ENCODE measurements at regions not wholly inside any gene's neighbourhood (a gene's known extent, or its start where the extent isn't known, plus 50 kb on each side); places are given as distances from the start of the nearest gene placed in this dataset.

DNA sequence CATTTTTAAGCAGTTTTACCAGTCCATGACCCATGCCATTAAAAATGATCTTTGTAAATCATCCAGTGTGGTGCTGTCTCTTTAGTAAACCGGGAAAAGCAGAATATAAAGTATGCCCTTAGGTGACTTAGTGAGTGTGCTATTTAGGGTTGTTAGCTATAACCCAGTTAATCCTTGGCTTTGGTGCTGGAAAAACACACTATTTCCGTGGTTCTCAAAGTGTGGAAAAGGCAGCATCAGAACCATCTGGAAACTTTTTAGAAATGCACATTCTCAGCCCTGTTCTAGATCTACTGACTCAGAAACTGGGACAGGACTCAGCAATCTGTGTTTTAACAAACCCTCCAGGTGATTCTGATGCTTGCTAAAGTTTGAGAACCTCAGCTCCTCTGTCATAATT is 123.6 kb upstream of the ZNF608 start:
- Histone ChIP-seq H3K36me3 (replicated peaks) (no peaks in the 10 kb centered on the region), H3K9me3 (no peaks in the 10 kb centered on the region), H3K4me3 (no peak overlapping the region), H3K27me3 (ENCODE audit: low read depth) (no peaks in the 10 kb centered on the region), H3K4me1 (peaks cover 15% of the 10 kb centered on the region)
- in situ Hi-C loops (cut with MboI; ENCODE audit: low sequenced_read_pairs): no loop called here
- no peak for DNase-seq (ENCODE audit: low spot score in 2 of 2)

- no peaks in the 10 kb centered on the region for H3K9me3 ChIP-seq
- no peaks in the 10 kb centered on the region for H3K36me3 ChIP-seq (replicated peaks)
- no peaks in the 10 kb centered on the region for H3K27me3 ChIP-seq (ENCODE audit: low read depth)
- in situ Hi-C loops (cut with MboI; ENCODE audit: low sequenced_read_pairs): no loop called here
- H3K4me3 ChIP-seq: no peak overlapping the region
- peak in 1 of 2 experiments; percentile 32 for DNase-seq (ENCODE audit: low spot score in 2 of 2)
- H3K4me1 ChIP-seq: peaks cover 22% of the 10 kb centered on the region
These were observed 124.9 kb upstream of the ZNF608 start for GRCh38 chr5:124871303-124871702.

DNA sequence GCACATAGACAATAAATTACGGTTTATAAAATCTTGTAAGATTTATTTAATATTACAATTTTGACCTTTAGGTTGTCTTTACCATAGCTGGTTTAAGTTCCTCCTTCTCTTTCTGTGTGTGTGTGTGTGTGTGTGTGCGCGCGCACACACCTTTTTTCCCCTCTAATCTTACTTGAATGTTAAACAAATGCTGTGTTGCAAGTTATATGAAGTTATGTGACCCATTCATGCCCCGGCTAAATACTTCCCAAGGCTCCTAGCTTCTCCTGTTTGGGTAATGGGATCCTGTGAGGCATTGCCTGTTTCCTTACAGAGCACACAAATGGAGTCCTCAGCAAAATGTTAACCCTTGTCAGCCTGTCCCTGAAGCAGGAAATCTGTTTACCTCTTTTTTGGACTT is 125.6 kb upstream of the ZNF608 start:
- Histone ChIP-seq H3K4me3 (no peak overlapping the region), H3K36me3 (replicated peaks) (no peaks in the 10 kb centered on the region), H3K4me1 (peaks cover 18% of the 10 kb centered on the region), H3K27me3 (ENCODE audit: low read depth) (no peaks in the 10 kb centered on the region), H3K9me3 (no peaks in the 10 kb centered on the region)
- DNase-seq (ENCODE audit: low spot score in 2 of 2): no peak
- in situ Hi-C loops (cut with MboI; ENCODE audit: low sequenced_read_pairs): no loop called here

DNA sequence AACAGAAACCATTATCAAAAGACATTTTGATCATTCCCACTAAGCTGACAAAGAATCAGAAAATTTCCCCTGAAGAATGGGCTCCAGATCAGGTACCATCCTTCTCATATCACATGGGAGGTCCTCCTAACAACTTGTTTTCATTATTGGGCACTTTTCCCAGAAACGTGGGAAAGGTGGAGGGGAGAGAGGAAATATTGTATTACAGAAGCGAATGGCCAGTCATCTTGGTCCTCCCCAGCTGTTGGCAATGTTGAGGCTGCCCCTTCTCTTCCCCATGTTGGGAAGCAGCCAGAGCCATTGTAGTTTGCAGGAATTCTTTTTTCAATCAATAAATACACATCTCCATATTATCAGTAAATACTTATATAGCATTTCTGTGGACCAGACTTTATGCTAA is 126.2 kb upstream of the ZNF608 start:
- Histone ChIP-seq H3K4me1 (peaks cover 18% of the 10 kb centered on the region), H3K9me3 (no peaks in the 10 kb centered on the region), H3K36me3 (replicated peaks) (no peaks in the 10 kb centered on the region), H3K4me3 (no peak overlapping the region), H3K27me3 (ENCODE audit: low read depth) (no peaks in the 10 kb centered on the region)
- DNase-seq (ENCODE audit: low spot score in 2 of 2): no peak
- in situ Hi-C loops (cut with MboI; ENCODE audit: low sequenced_read_pairs): no loop called here

DNA sequence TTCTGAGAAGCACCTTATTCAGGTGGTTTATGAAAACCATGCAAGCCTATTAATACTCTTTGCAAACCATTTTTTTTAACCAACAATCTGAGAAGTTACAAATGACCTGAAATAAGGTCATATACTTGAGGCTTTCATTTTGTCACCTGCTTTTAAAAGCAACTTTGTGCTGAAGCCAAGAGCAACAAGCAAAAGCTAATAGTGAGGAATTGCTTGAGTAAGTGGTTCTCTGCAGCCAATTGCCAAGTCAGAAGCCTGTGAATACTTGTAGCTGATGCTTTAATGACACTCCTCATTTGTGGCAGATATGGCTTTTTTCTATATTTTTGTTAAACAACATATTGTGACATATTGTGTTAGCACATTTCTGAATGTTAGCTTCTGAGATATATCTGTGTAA is 126.7 kb upstream of the ZNF608 start:
- Histone ChIP-seq H3K4me3 (no peak overlapping the region), H3K27me3 (ENCODE audit: low read depth) (no peaks in the 10 kb centered on the region), H3K4me1 (peaks cover 18% of the 10 kb centered on the region), H3K9me3 (no peaks in the 10 kb centered on the region), H3K36me3 (replicated peaks) (no peaks in the 10 kb centered on the region)
- no peak for DNase-seq (ENCODE audit: low spot score in 2 of 2)
- in situ Hi-C loops (cut with MboI; ENCODE audit: low sequenced_read_pairs): no loop called here

DNA sequence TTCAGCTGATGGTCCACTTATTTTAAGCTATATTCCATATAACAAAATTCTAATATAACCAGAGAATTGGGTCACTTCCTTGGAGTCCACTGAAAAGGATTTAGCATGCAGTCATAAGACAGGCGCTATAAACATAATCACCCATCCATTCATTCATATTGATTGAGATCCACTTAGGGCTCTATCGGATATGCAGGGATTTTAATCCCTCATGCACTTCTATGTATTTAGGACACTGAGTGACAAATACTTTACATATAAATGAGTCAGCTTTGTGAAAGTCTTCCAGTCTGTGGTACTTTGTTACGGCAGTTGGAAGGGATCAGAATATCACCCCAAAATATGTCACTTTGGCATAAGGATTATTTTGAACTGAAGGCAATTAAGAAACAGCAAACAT is 127.3 kb upstream of the ZNF608 start:
- H3K27me3 ChIP-seq (ENCODE audit: low read depth): no peaks in the 10 kb centered on the region
- in situ Hi-C loops (cut with MboI; ENCODE audit: low sequenced_read_pairs): no loop called here
- H3K4me3 ChIP-seq: no peak overlapping the region
- peak in 1 of 2 experiments; percentile 79 for DNase-seq (ENCODE audit: low spot score in 2 of 2)
- no peaks in the 10 kb centered on the region for H3K36me3 ChIP-seq (replicated peaks)
- no peaks in the 10 kb centered on the region for H3K9me3 ChIP-seq
- H3K4me1 ChIP-seq: peaks cover 18% of the 10 kb centered on the region

GRCh38 chr5:124876566-124876965 is 130.1 kb upstream of the ZNF608 start:
- no peak for DNase-seq (ENCODE audit: low spot score in 2 of 2)
- no peaks in the 10 kb centered on the region for H3K36me3 ChIP-seq (replicated peaks)
- no peaks in the 10 kb centered on the region for H3K27me3 ChIP-seq (ENCODE audit: low read depth)
- H3K4me3 ChIP-seq: no peak overlapping the region
- peaks cover 18% of the 10 kb centered on the region for H3K4me1 ChIP-seq
- H3K9me3 ChIP-seq: no peaks in the 10 kb centered on the region
- in situ Hi-C loops (cut with MboI; ENCODE audit: low sequenced_read_pairs): no loop called here

- no peaks in the 10 kb centered on the region for H3K9me3 ChIP-seq
- H3K36me3 ChIP-seq (replicated peaks): no peaks in the 10 kb centered on the region
- in situ Hi-C loops (cut with MboI; ENCODE audit: low sequenced_read_pairs): no loop called here
These were observed 130.5 kb upstream of the ZNF608 start for GRCh38 chr5:124876983-124877382.

GRCh38 chr5:124877501-124878146 is 131.2 kb upstream of the ZNF608 start:
- Histone ChIP-seq H3K4me1 (peaks cover 18% of the 10 kb centered on the region), H3K9me3 (no peaks in the 10 kb centered on the region), H3K4me3 (no peak overlapping the region), H3K27me3 (ENCODE audit: low read depth) (no peaks in the 10 kb centered on the region), H3K36me3 (replicated peaks) (no peaks in the 10 kb centered on the region)
- no peak for DNase-seq (ENCODE audit: low spot score in 2 of 2)
- in situ Hi-C loops (cut with MboI; ENCODE audit: low sequenced_read_pairs): no loop called here

More at GRCh38 chr5:124876983-124877382, 130.5 kb upstream of the ZNF608 start:
- no peaks in the 10 kb centered on the region for H3K27me3 ChIP-seq (ENCODE audit: low read depth)
- DNase-seq (ENCODE audit: low spot score in 2 of 2): no peak
- H3K4me1 ChIP-seq: peaks cover 18% of the 10 kb centered on the region
- H3K4me3 ChIP-seq: no peak overlapping the region

- DNase-seq (ENCODE audit: low spot score in 2 of 2): no peak
These were observed 132.3 kb upstream of the ZNF608 start for GRCh38 chr5:124878583-124879342.

DNA sequence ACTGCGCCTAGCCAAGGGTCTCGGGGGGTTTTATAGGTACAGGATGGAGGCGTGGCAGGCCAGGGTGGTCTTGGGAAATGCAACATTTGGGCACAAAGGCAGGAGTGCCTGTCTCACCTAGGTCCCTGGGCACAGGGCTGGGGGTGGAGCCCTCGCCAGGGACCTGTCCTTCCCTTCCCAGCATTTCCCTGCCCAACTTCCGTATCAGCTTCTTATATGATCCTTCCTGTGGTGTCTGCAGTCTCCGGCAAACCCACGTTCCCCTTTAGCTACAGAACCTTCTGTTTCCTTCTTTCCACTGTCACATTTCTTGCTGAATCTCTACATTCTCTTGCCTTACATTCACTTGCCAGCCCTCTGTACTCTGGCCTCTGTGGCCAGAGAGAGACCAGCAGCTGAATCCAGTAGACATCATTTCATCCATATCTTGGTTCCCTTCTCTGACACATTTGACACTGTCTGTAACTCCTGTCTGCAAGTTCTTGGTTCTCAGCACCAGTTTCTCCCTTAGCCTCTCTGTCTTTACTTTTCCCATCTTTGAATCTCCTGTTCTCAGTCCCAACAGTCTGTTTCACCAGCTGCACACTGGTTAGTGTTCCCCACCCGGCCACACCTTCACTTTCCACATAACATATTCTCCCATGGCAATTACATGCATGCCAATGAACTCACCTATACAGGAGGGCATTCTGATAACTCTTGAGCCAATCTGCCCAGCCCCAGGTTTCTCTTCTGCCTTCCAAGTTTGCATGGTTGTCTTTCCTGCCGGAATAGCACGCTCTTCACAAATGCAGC is 134.7 kb upstream of the ZNF608 start:
- Histone ChIP-seq H3K4me1 (no peaks in the 10 kb centered on the region), H3K9me3 (no peaks in the 10 kb centered on the region), H3K4me3 (no peak overlapping the region), H3K36me3 (replicated peaks) (no peaks in the 10 kb centered on the region), H3K27me3 (ENCODE audit: low read depth) (no peaks in the 10 kb centered on the region)
- no peak for DNase-seq (ENCODE audit: low spot score in 2 of 2)
- in situ Hi-C loops (cut with MboI; ENCODE audit: low sequenced_read_pairs): no loop called here

More at GRCh38 chr5:124878583-124879342, 132.3 kb upstream of the ZNF608 start:
- in situ Hi-C loops (cut with MboI; ENCODE audit: low sequenced_read_pairs): no loop called here
- peaks cover 18% of the 10 kb centered on the region for H3K4me1 ChIP-seq
- H3K4me3 ChIP-seq: no peak overlapping the region
- H3K9me3 ChIP-seq: no peaks in the 10 kb centered on the region
- no peaks in the 10 kb centered on the region for H3K27me3 ChIP-seq (ENCODE audit: low read depth)
- no peaks in the 10 kb centered on the region for H3K36me3 ChIP-seq (replicated peaks)

GRCh38 chr5:124883681-124884080 is 137.2 kb upstream of the ZNF608 start:
- in situ Hi-C loops (cut with MboI; ENCODE audit: low sequenced_read_pairs): no loop called here
- H3K4me3 ChIP-seq: no peak overlapping the region
- H3K27me3 ChIP-seq (ENCODE audit: low read depth): no peaks in the 10 kb centered on the region
- no peaks in the 10 kb centered on the region for H3K9me3 ChIP-seq
- peaks cover 9% of the 10 kb centered on the region for H3K4me1 ChIP-seq
- H3K36me3 ChIP-seq (replicated peaks): no peaks in the 10 kb centered on the region
- no peak for DNase-seq (ENCODE audit: low spot score in 2 of 2)

DNA sequence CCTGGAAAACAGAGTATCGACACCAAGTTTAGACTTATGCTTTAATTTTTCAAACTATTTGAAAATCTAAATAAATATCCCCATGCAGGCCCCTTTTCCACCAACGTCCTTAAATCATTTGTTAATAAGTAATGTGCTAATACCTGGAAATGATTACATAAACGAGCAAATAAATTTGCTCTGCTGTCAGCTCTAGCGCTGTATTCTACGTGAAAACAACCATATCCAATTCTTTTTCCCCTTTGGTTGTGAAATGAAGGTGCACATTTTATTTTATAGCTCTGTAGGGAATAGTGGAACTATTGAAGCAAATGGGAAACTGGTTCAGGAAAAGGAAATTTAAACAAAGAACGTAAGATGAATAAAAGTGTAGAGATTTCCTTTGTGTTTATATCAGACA is 137.7 kb upstream of the ZNF608 start:
- in situ Hi-C loops (cut with MboI; ENCODE audit: low sequenced_read_pairs): no loop called here
- DNase-seq (ENCODE audit: low spot score in 2 of 2): no peak
- Histone ChIP-seq H3K4me1 (peaks cover 9% of the 10 kb centered on the region), H3K9me3 (no peaks in the 10 kb centered on the region), H3K36me3 (replicated peaks) (no peaks in the 10 kb centered on the region), H3K27me3 (ENCODE audit: low read depth) (no peaks in the 10 kb centered on the region), H3K4me3 (no peak overlapping the region)

GRCh38 chr5:124885490-124885889 is 139.1 kb upstream of the ZNF608 start:
- Histone ChIP-seq H3K9me3 (no peaks in the 10 kb centered on the region), H3K4me1 (peaks cover 9% of the 10 kb centered on the region), H3K36me3 (replicated peaks) (no peaks in the 10 kb centered on the region), H3K27me3 (ENCODE audit: low read depth) (no peaks in the 10 kb centered on the region), H3K4me3 (no peak overlapping the region)
- DNase-seq (ENCODE audit: low spot score in 2 of 2): no peak
- in situ Hi-C loops (cut with MboI; ENCODE audit: low sequenced_read_pairs): no loop called here

Measured in HAP-1 (cell line).